PC-3 (cell line): ENCODE measurements at regions not wholly inside any gene's neighbourhood (a gene's known extent, or its start where the extent isn't known, plus 50 kb on each side); places are given as distances from the start of the nearest gene placed in this dataset.

Source experiments
- ATAC-seq: fragments of 200-7000 bp; cut with Tn5 transposase; 2 replicates; pipeline ENCODE4 v1.9.1; 2020; ENCODE audit warnings: mild to moderate bottlenecking, moderate library complexity
- BruUV-seq: library from RNA; stranded (reverse); fragments of 400-500 nt; replicated peaks from 2 replicates; lab custom pipeline; 2021; lab: Mats Ljungman, UMichigan
- CTCF ChIA-PET: fragments of 300-600 bp; sonication (Branson Sonifier 250); formaldehyde crosslinking; loops from one replicate; lab custom pipeline; 2022; ENCODE audit warnings: antibody characterized with exemption; lab: Charles Lee
- POLR2A ChIA-PET: fragments of 300-600 bp; sonication (Branson Sonifier 250); formaldehyde crosslinking; loops from one replicate; lab custom pipeline; 2022; ENCODE audit warnings: antibody characterized with exemption; ENCODE audit not compliant: unreplicated experiment; lab: Charles Lee
- DNase-seq: peaks from one replicate; pipeline ENCODE4 v3.0.0-alpha.2; 2015
- H2AFZ ChIP-seq: fragments of 300-600 bp; sonication (generic); 2 replicates; pipeline ENCODE4 v1.6.0; 2016; ENCODE audit warnings: antibody characterized with exemption, low read length
- H3F3A ChIP-seq: fragments of 300-600 bp; sonication (generic); one replicate; pipeline ENCODE4 v1.6.0; 2017; ENCODE audit warnings: antibody characterized with exemption, low read length, control low read depth, mild to moderate bottlenecking; ENCODE audit not compliant: unreplicated experiment
- H3K27ac ChIP-seq: fragments of 300-600 bp; sonication (generic); 2 replicates; pipeline ENCODE4 v1.5.1; 2016; ENCODE audit warnings: mild to moderate bottlenecking, low read length
- H3K27me3 ChIP-seq: fragments of 300-600 bp; sonication (generic); 2 replicates; pipeline ENCODE4 v1.6.1; 2016; ENCODE audit warnings: low read length, mixed read lengths
- H3K36me3 ChIP-seq: fragments of 300-600 bp; sonication (generic); 2 replicates; pipeline ENCODE4 v1.6.1; 2016; ENCODE audit warnings: low read depth, mixed run types, low read length, mixed read lengths
- H3K4me1 ChIP-seq: fragments of 300-600 bp; sonication (generic); 2 replicates; pipeline ENCODE4 v1.5.1; 2016; ENCODE audit warnings: low read length; ENCODE audit not compliant: insufficient read depth
- H3K4me2 ChIP-seq: fragments of 300-600 bp; sonication (generic); 2 replicates; pipeline ENCODE4 v1.6.0; 2016; ENCODE audit warnings: low read length
- H3K4me3 ChIP-seq: fragments of 300-600 bp; sonication (generic); 2 replicates; pipeline ENCODE4 v1.5.1; 2016; ENCODE audit warnings: mild to moderate bottlenecking, low read length, mixed read lengths
- H3K79me2 ChIP-seq: fragments of 300-600 bp; sonication (generic); 2 replicates; pipeline ENCODE4 v1.6.1; 2017; ENCODE audit warnings: low read length, mixed read lengths
- H3K9ac ChIP-seq: fragments of 300-600 bp; sonication (generic); 2 replicates; pipeline ENCODE4 v1.6.0; 2016; ENCODE audit warnings: mild to moderate bottlenecking, low read length
- H3K9me2 ChIP-seq: fragments of 300-600 bp; sonication (generic); replicated peaks from 2 replicates; pipeline ENCODE4 v1.6.1; 2016; ENCODE audit warnings: mixed run types, low read length, mixed read lengths
- H3K9me3 ChIP-seq: fragments of 300-600 bp; sonication (generic); 2 replicates; pipeline ENCODE4 v1.6.1; 2016; ENCODE audit warnings: low read length, mixed read lengths
- H4K20me1 ChIP-seq: fragments of 300-600 bp; sonication (generic); 2 replicates; pipeline ENCODE4 v1.6.1; 2016; ENCODE audit warnings: low read length, mixed read lengths
- CTCF ChIP-seq: fragments of 300-600 bp; sonication (generic); conservative IDR thresholded peaks from 2 replicates; pipeline ENCODE4 v1.5.1; 2017; ENCODE audit warnings: antibody characterized with exemption, low read depth, mild to moderate bottlenecking, low read length
- EZH2 ChIP-seq: fragments of 300-600 bp; sonication (generic); IDR thresholded peaks from one replicate; pipeline ENCODE4 v1.6.1; 2017; ENCODE audit warnings: antibody characterized with exemption, mild to moderate bottlenecking, low read length; ENCODE audit not compliant: unreplicated experiment
- EZH2phosphoT487 ChIP-seq: fragments of 300-600 bp; sonication (generic); IDR thresholded peaks from 2 replicates; pipeline ENCODE4 v1.6.1; 2018; ENCODE audit warnings: mild to moderate bottlenecking, antibody characterized with exemption, low read length, borderline replicate concordance
- intact Hi-C: fragments of 100-400 bp; cut with micrococcal nuclease; formaldehyde crosslinking; loops from 2 replicates; pipeline ENCODE4 v1.9.0; 2023

GRCh38 chr16:54873071-54873470, 57.6 kb upstream of the IRX5 start:
- H3K9me3 ChIP-seq: no peaks in the 10 kb centered on the region
- DNase-seq (no peak), ATAC-seq (no peak)
- H3K79me2 ChIP-seq: no peaks in the 10 kb centered on the region
- no peak overlapping the region for H3K9ac ChIP-seq
- H2AFZ ChIP-seq: no peak overlapping the region
- no peaks in the 10 kb centered on the region for H3K27me3 ChIP-seq
- ChIA-PET POLR2A (no interaction called here), CTCF (no interaction called here)
- no peak overlapping the region for H3K27ac ChIP-seq
- no peaks in the 10 kb centered on the region for H3K9me2 ChIP-seq
- H3K4me3 ChIP-seq: no peak overlapping the region
- H3K36me3 ChIP-seq: no peaks in the 10 kb centered on the region
- intact Hi-C loops: no loop called here
- TF ChIP-seq EZH2 (no peak), EZH2phosphoT487 (no peak), CTCF (no peak)
- BruUV-seq: no TSS peak
- H4K20me1 ChIP-seq: no peaks in the 10 kb centered on the region
- H3K4me1 ChIP-seq: no peaks in the 10 kb centered on the region
- no peak overlapping the region for H3K4me2 ChIP-seq
- no peaks in the 10 kb centered on the region for H3F3A ChIP-seq

- ATAC-seq (no peak), DNase-seq (no peak)
- ChIA-PET CTCF (no interaction called here), POLR2A (no interaction called here)
- no peak overlapping the region for H3K4me3 ChIP-seq
- no peaks in the 10 kb centered on the region for H3K36me3 ChIP-seq
- H3K9ac ChIP-seq: no peak overlapping the region
- no peaks in the 10 kb centered on the region for H3K9me3 ChIP-seq
- no peaks in the 10 kb centered on the region for H3K9me2 ChIP-seq
- no peak overlapping the region for H3K4me2 ChIP-seq
- no peaks in the 10 kb centered on the region for H3K79me2 ChIP-seq
- TF ChIP-seq EZH2: no peak
- no peak for TF ChIP-seq CTCF
- no peak for TF ChIP-seq EZH2phosphoT487
- no peaks in the 10 kb centered on the region for H3K4me1 ChIP-seq
- no peaks in the 10 kb centered on the region for H3F3A ChIP-seq
- H3K27me3 ChIP-seq: no peaks in the 10 kb centered on the region
- no peaks in the 10 kb centered on the region for H4K20me1 ChIP-seq
- intact Hi-C loops: no loop called here
- no peak overlapping the region for H2AFZ ChIP-seq
- H3K27ac ChIP-seq: no peak overlapping the region
- BruUV-seq: no TSS peak
Observed at GRCh38 chr16:54870151-54870550, 60.5 kb upstream of the IRX5 start.

- Histone ChIP-seq H3K79me2 (no peaks in the 10 kb centered on the region), H3K36me3 (no peaks in the 10 kb centered on the region), H3K9me3 (no peaks in the 10 kb centered on the region), H3K4me2 (no peak overlapping the region), H2AFZ (no peak overlapping the region), H3F3A (no peaks in the 10 kb centered on the region), H3K4me1 (no peaks in the 10 kb centered on the region), H3K9me2 (no peaks in the 10 kb centered on the region), H3K27me3 (no peaks in the 10 kb centered on the region), H3K4me3 (no peak overlapping the region), H3K9ac (no peak overlapping the region), H4K20me1 (no peaks in the 10 kb centered on the region), H3K27ac (no peak overlapping the region)
- ChIA-PET CTCF (no interaction called here), POLR2A (no interaction called here)
- no peak for DNase-seq
- intact Hi-C loops: no loop called here
- no peak for ATAC-seq
- TF ChIP-seq EZH2: no peak
- no peak for TF ChIP-seq CTCF
- no peak for TF ChIP-seq EZH2phosphoT487
- no TSS peak for BruUV-seq
Observed at GRCh38 chr16:54867302-54867832, 63.3 kb upstream of the IRX5 start.
